NCI-H2227 (cell line): ENCODE measurements at regions not wholly inside any gene's neighbourhood (a gene's known extent, or its start where the extent isn't known, plus 50 kb on each side); places are given as distances from the start of the nearest gene placed in this dataset.

Source experiments
- DNase-seq: peaks from one replicate; lab custom pipeline; 2025; ENCODE audit not compliant: unreplicated experiment; lab: John Stamatoyannopoulos, UW

GRCh38 chr7:97601931-97602457, 129.9 kb upstream of the TAC1 start:
- DNase-seq: no peak

- no peak for DNase-seq
These were observed 111.4 kb upstream of the TAC1 start for GRCh38 chr7:97620495-97620894.

GRCh38 chr7:97623333-97623732, 108.6 kb upstream of the TAC1 start:
- DNase-seq: no peak

- no peak for DNase-seq
These were observed 101.8 kb upstream of the TAC1 start for GRCh38 chr7:97630116-97630515.

DNA sequence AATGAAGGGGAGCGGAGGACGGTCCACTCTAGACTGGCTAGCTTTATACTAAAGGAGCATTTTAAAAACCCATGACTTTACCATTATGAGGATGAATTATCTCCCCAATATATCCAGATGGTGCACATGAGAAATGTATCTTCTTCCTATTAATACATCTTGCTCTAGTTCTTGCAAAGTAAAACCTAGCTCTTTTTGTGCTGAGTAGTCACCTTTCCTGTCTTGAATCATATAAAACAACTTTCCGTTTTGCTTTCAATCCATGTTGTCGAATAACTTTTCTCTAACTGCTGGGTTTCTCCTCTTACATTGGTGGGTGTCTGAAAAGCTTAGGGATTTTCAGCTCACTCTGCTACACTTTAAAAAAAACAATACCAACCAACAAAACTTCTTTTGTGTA, 96.3 kb upstream of the TAC1 start:
- DNase-seq: no peak

- DNase-seq: no peak
These were observed 92.8 kb upstream of the TAC1 start for GRCh38 chr7:97639036-97639435.

DNA sequence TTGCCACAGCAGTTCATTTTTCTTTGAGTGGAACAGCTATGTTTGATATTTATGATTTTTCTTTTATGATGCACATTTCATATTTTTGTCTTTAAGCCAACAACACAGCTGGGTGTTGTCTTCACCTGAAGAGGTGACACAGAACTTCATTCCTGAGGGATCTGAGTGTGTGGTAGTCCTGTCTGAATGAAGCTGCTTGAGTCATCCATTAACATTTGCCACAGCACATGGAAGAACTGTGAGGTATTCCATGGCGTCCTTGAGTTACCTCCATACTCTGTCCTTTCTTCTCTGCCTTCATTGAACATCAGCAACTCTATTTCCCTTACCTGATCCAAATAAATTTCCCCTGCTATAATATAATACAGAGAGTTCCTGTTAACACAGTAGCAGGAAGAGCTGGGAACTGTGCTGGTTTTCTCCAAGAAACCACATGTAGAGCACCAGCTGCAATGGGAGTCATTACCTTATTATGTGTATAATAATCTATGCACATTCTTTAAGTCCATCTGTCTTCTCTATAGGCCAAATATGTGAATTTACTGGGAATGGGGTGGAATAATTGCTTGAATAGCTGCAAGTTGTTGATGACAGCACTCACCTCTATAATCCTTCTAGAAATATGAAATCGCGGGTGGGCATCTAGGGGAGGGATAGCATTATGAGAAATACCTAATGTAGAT, 72.4 kb upstream of the TAC1 start:
- no peak for DNase-seq

- DNase-seq: no peak
These were observed 64.5 kb upstream of the TAC1 start for GRCh38 chr7:97667359-97667758.

DNA sequence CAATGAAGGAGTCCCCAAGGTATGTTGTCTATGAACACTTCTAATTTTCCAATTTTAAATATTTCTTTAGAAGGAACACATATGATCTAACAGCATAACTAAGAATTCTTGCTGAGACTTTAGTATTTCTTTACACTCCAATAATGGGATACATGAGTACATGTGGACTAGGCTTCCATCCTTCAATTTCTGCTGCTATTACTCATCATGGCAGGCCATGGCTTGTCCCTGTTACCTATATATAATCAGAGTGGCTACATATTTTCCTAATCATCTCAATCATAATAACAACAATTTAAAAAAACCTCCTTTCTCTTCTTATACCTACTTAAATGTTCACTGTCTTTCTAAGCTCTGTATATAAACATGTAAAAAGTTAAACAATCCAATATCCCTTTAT, 60.3 kb upstream of the TAC1 start:
- no peak for DNase-seq

DNA sequence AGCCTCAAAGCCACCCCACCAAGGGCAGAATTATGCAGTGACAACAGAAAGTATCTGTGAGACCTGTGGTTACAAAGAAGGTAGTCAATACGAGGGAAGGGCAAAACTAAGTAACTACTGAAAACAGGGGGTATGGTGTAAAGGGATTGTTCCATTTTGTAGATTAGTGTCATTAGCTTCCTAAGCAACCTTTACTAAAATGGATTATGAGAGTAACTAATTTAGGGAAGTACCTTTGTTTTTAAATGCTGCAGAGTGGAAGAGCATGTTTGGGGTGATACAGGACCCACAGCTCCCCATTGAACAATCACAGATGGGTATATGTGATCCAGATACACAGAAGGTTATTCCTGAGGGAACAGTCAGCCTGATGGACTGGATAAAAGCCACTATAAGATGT, 51.3 kb upstream of the TAC1 start:
- DNase-seq: no peak
